ENCODE measurements at regions not wholly inside any gene's neighbourhood (a gene's known extent, or its start where the extent isn't known, plus 50 kb on each side); places are given as distances from the start of the nearest gene placed in this dataset.

- intact Hi-C loops (cut with DNase I) = no loop called here
- FAIRE-seq = no peak
- no peak for TF ChIP-seq CTCF (IDR thresholded peaks at IDR 0.05; ENCODE audit: borderline replicate concordance, extremely low read depth, insufficient read depth)
Measured at GRCh38 chr2:117562654-117563053, 251.8 kb upstream of the DDX18 start.

GRCh38 chr2:117571590-117572349 lies 242.7 kb upstream of the DDX18 start:
- intact Hi-C loops (cut with DNase I) = no loop called here
- Histone ChIP-seq H3K4me3 (ENCODE audit: low read length in 3 of 3) (no peak overlapping the region), H3K9me3 (ENCODE audit: control insufficient read depth in 2 of 3, insufficient read depth in 1 of 3, low read length in 3 of 3) (peaks cover 0 to 3% (median 0%) of the 10 kb centered on the region in 3 donors), H3K9ac (ENCODE audit: low read length in 3 of 3) (no peak overlapping the region), H3K4me1 (ENCODE audit: control insufficient read depth in 2 of 3, insufficient read depth in 2 of 3, low read depth in 1 of 3, low read length in 3 of 3) (no peaks in the 10 kb centered on the region), H3K27me3 (ENCODE audit: control insufficient read depth, insufficient read depth, low read length) (no peaks in the 10 kb centered on the region), H3K36me3 (ENCODE audit: control insufficient read depth in 2 of 3, insufficient read depth in 3 of 3, low read length in 3 of 3) (no peaks in the 10 kb centered on the region), H3K27ac (ENCODE audit: low read depth in 2 of 2, low read length in 2 of 2) (no peak overlapping the region)
- DNase-seq = peak in 1 of 5 donors; percentile 30
- no peak for TF ChIP-seq CTCF (IDR thresholded peaks at IDR 0.05; ENCODE audit: borderline replicate concordance, extremely low read depth, insufficient read depth)
- FAIRE-seq = no peak

More at GRCh38 chr2:117562654-117563053, 251.8 kb upstream of the DDX18 start:
- Histone ChIP-seq H3K4me3 (ENCODE audit: low read length in 3 of 3) (no peak overlapping the region), H3K9ac (ENCODE audit: low read length in 3 of 3) (no peak overlapping the region), H3K4me1 (ENCODE audit: control insufficient read depth in 2 of 3, insufficient read depth in 2 of 3, low read depth in 1 of 3, low read length in 3 of 3) (no peaks in the 10 kb centered on the region), H3K27ac (ENCODE audit: low read depth in 2 of 2, low read length in 2 of 2) (no peak overlapping the region), H3K36me3 (ENCODE audit: control insufficient read depth in 2 of 3, insufficient read depth in 3 of 3, low read length in 3 of 3) (no peaks in the 10 kb centered on the region), H3K27me3 (ENCODE audit: control insufficient read depth, insufficient read depth, low read length) (no peaks in the 10 kb centered on the region), H3K9me3 (ENCODE audit: control insufficient read depth in 2 of 3, insufficient read depth in 1 of 3, low read length in 3 of 3) (peaks cover 0 to 3% (median 0%) of the 10 kb centered on the region in 3 donors)
- no peak for DNase-seq

GRCh38 chr2:117587310-117587709 lies 227.2 kb upstream of the DDX18 start:
- FAIRE-seq (no peak), DNase-seq (no peak)
- no peaks in the 10 kb centered on the region for H3K27me3 ChIP-seq (ENCODE audit: control insufficient read depth, insufficient read depth, low read length)
- intact Hi-C loops (cut with DNase I) = no loop called here
- H3K4me3 ChIP-seq (ENCODE audit: low read length in 3 of 3) = no peak overlapping the region
- H3K27ac ChIP-seq (ENCODE audit: low read depth in 2 of 2, low read length in 2 of 2) = no peak overlapping the region
- H3K36me3 ChIP-seq (ENCODE audit: control insufficient read depth in 2 of 3, insufficient read depth in 3 of 3, low read length in 3 of 3) = no peaks in the 10 kb centered on the region
- H3K9ac ChIP-seq (ENCODE audit: low read length in 3 of 3) = no peak overlapping the region
- no peak for TF ChIP-seq CTCF (IDR thresholded peaks at IDR 0.05; ENCODE audit: borderline replicate concordance, extremely low read depth, insufficient read depth)
- H3K9me3 ChIP-seq (ENCODE audit: control insufficient read depth in 2 of 3, insufficient read depth in 1 of 3, low read length in 3 of 3) = no peaks in the 10 kb centered on the region
- H3K4me1 ChIP-seq (ENCODE audit: control insufficient read depth in 2 of 3, insufficient read depth in 2 of 3, low read depth in 1 of 3, low read length in 3 of 3) = no peaks in the 10 kb centered on the region

Data from kidney (tissue), 13 donors.